SKM-1 treated with dmso at 0.1 percent for 144 hours (cell line): ENCODE measurements at regions not wholly inside any gene's neighbourhood (a gene's known extent, or its start where the extent isn't known, plus 50 kb on each side); places are given as distances from the start of the nearest gene placed in this dataset.

Experiments
- DNase-seq: peaks from one replicate; lab custom pipeline; 2025; ENCODE audit not compliant: unreplicated experiment; lab: John Stamatoyannopoulos, UW

DNA sequence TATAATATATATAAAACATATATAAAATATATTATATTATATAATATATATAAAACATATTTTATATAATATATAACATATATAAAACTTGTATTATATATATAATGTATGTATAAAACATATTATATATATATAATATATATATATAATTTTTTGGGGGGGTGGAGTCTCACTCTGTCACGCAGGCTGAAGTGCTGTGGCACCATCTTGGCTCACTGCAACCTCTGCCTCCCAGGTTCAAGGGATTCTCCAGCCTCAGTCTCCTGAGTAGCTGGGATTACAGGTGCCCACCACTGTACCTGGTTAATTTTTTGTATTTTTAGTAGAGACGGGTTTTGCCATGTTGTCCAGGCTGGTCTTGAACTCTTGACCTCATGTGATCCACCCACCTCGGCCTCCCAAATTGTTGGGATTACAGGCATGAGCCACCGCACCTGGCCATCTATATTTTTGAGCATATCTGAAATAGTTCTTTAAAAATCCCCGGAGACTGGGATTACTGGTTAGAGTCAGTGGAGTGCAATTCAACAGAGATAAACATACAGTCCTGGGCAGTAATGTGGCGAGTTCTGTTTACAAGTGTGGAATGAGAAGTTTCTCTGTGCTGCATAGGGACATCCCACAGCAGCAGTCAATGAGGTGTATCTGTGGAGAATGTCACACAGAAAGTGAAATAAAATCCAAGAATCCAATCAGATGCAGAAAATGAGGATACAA, 208.4 kb downstream of the MYCN start:
- DNase-seq, result no peak

DNA sequence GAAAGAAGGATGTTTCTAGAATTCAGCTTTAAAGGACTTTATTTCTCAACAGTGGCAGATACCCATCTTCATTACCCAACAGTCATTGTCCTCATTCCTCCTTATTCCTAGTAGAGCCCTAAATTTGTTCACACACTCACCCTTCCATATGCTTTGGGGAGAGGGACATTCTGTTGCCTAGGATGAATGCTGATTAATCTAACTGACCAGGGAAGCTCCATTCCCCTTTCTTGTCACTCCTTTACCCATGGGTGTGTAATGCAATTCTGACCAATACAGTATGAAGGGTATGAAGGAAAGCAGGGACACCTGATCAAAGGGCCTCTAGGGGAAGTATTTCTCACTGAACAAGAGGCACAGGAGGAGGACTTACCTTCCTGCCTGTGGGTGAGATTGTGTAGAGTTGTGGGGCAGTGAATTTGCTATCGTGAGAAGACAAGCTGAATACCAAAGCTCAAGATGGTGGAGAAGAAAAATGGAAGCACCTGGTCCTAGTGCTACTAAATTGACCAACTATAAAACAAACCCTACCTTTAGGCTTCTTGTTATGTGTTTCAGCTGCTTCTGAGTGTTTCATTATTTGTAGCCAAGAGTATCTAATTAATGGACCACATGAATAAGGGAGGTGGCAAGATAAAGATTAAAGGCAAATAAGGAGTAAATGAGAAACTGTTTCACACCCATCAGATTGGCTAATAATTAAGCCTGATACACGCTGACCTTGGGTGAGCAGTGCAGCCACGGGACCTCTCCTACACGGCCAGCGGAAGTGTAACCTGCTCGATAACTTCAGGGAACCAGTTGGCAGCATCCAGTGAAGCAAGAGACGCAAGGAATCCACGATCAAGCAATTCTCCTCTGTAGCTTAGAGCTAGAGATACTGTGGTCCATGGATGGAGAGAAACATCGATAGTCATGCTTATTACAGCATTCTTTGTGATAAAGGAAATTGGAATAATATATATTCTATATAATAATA, 202.3 kb downstream of the MYCN start:
- peak; percentile 39 for DNase-seq

DNA sequence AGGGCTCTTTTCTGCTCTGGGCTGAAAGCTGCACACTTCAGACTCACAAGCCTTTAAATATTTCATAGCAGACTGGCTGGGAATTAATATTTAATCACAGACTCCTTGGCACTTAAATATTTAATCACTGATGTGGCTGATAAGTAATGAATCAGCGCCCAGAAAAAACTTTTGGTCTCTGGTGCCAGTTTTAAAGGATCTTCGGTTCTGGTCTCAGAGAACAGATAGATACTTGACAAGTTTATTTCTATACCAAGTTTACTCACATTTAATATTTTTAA, 201.2 kb downstream of the MYCN start:
- DNase-seq, result no peak

DNA sequence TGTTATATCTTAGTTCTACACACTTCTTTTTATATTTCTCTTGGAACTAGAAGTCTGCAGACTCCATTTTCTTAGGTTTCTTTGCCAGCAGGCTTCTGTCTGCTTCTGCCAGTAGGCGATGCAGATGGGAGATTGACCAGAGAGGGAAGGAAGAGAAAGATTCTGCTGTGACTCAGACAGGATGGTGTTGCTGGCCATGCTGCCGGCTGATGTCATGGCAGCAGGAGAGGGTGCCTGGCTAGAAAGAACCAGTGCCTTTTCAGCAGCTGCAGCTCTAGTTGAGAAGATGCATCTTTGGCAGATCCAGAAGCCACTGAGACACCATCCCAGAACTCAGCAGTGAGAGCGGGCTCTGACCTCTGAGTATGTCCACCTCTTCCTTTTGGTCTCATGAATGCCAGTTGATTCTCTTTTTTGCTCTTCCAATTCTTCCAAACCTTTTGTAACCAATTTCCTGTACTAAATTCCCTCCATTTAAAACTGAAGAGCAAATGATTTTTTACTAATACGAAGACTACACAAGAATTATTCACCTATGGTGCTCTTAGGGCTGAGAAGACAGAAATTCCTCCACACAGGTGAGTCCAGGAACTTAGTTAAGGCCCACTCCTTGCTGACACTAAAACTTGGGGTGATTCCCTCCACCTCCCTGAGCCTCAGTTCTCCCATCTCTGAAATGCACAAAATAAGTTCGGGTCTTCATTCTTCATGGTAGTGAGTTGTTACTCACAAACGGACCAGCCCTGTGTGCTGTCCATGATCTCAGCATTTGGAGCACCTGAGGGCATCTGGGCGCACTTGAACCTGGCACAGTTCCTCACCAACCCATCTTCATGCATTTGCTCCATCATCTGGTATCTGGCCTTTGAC, 200.7 kb downstream of the MYCN start:
- DNase-seq, result no peak

DNA sequence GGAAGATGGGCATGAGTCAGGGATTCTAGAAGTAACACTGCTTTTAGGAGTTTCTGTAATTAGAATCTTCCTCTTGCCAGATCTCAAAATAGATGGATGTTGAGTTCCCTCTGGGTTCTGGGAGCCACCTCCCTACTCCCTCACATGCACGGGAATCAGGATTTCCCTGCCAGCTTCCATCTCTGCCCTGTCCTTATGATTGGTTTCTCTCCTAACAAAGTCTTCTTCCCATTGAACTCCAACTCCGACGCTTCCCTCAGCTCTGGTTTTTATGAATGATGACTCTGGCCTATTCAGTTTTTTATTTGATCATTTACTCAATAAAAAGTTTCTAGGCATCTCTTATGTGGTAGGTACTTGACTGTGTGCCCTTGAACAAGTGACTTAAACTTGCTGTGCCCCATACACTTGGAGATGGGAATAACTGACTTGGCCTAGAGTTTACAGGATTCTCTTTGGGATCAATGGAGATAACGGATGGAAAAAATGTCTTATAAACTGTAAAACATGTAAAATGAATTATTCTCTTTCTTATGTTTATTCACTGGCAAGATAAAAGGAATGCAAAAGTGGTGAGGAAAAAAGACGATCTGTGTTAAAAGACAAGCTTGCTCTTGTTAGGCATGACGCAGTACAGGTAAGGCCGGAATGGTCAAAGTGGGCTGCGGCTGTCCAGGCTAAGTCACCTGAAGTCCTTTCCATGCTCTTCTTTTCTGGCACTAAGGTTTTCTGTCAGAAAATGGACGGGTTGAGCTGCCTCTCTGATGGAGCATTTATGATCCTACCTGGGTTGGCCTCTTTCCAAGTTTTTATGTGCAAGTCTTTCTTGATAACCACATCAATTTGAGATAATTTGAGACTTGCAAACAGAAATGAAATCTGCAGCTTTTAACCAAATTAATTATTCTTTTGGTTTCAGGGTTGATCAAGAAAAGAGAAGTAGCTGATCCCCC, 199.6 kb downstream of the MYCN start:
- no peak for DNase-seq

DNA sequence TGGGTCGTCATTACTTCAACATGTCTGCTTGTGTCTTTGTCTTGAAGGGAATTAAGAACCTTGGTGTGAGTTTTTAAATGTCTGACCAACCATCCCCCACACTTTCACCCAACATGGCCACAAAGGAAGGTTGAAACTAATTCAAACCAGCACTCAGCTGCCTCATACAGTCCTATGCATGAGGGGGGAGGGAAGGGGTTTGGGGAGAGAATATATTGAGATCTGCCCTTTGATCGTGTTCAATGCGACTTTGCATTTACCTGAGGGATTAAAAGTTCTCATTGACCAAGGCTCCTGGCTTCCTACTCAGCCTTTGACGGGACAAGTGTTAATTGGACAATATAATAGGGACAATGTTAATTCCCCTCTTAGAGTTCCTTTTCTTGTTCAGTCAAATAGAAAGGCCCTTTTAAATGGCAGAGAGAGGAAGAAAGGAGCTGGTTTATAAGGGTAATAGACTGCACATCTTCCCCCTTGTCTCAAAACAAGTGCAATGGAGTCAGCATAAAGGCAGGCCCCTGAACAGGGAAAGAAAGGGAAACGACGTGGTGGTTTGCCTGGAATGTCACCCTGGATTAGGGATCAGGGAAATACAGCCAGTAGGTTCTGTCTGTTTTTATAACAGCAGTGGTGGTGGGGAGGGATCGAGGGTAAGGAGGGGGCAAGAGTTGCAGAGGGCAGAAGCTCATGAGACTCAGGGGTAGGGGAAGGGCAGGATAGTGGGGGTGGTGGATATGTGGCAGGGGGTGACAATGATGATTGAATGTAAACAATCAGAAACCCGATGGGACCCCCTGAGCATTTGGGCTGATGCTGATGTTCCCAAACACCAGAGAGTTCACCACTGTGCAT, 198.7 kb downstream of the MYCN start:
- DNase-seq, result no peak

DNA sequence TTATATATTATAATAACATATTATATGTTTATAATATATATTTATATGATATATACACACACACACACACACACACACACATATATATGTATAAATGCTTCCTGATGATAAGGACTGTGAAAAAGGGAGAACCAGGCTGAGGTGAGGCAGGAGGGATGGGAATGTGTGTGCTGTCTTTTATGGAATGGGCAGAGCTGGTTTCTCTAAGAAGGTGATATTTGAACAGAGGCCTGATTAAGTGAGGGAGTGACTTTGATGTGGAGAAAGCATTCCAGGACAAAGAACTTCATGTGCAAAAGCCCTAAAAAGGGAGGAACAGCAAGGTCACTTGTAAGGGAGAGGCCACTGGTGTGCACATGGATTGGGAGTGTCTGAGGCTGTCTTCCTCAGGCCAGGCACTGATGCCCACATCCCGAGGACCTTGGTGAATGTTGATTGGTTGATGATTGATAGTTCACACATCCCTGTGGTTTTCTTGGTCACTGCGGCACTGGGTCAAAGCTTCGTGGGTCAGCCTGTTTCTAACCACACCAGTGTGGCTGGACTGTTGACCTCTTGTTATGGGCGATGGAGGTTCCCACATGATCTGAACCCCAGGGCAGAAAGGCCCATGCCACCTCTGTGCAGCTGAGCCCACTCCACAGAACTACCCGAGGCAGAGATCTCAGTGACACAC, 196.9 kb downstream of the MYCN start:
- no peak for DNase-seq

DNA sequence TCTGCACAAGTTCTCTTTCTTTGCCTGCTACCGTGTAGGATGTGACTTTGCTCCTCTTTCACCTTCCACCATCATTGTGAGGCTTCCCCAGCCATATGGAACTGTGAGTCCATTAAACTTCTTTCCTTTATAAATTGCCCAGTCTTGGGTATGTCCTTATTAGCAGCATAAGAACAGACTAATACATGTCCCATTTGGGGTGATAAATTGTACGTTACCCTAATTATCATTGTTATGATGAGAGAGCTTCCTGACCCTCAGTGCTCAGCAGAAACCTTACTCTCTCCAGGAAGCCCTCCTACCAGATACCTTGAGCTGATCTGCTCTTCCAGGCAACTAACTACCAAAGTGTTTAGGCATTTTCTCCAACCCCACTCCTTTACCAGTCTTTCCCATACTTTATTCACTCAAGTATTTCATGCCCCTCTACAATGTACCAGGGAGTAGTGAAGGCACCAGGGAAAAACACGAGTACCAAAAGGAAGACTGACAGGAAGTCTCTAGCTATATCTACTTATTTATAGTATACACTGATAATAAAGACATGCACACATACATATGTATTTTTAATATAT, 196.2 kb downstream of the MYCN start:
- no peak for DNase-seq

DNA sequence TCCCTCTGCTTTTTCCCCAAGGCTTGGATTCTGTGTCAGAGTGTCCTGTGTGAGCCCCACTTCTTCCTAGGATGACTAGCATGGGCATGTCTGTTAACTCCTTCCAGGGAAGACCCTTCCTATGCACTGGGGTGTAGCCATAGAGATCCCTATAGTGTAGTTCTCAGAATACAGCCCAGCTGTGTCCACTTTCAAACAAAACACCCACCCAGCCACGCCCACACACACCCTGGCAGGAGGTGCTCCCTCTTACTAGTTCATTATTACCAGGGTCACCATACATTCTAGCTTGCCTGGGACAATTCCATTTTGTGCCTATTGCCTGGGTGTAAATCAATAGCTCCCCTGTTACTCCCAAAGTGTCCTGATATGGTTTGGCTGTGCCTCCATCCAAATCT, 195.6 kb downstream of the MYCN start:
- no peak for DNase-seq

DNA sequence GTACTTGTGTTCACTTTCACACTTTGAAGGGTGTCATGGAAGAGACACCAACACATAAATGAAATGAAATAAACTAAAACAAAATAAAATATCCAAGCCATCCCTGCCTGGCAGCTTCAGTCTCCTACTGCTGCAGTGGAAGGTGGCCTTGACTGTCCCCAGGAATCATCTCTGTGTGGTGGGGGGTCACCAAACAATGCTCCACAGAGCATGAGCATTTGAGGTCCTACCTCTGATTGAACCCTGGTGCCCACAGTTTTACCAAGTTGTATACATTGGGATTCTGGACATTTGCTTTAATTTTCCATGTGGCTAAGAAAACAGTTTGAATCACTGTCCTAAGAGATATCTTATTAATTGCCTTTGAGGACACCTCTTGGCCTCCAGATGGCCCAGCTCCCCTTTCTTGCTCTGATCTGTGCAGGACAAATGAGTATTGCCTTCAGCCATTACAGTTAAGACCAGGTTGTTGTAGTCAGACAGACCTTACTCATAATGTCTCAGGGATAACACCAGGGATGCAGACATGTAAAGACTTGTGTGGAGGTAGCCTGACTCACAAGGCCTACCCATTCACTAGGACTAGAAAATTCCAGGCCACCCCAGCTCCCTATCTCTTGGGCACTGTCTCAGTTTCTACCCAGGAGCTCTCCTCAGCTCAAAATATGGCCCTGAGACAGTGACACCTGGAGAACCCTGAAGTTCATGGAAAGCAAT, 195.0 kb downstream of the MYCN start:
- DNase-seq, result no peak

DNA sequence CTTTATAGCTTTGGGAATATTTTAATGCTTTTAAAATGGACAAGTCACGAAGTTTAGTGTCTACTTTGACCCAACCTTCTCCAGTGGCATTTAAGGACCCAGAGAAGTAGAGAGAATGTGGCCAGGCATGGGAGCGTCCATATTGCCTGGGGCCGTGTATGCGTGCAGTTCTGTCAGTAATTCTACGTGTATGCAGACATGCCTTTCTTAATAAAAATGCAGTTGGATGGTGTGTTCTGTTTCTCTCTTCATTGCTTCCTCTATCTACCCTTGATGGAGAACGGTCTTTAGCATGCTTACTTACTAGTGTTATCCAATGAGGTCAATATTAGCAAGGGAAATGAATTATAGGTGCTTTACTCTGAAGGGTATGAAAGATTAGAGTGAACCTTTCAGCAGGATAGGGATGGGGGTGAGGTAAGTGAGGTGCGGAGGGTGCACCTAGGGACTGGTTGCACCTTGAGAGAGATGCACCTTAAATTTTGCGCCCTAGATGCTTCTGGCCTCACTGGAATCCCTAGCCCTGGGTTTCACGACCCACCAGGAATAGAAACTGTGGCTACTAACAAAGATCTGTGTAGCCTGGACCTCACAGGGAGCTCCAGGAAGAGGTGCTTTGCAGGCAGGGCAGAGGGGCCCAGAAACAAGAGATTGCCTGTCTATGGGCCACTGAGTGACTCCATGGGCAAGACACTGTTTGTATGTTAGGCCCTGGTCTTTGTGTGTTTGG, 194.3 kb downstream of the MYCN start:
- DNase-seq, result no peak

DNA sequence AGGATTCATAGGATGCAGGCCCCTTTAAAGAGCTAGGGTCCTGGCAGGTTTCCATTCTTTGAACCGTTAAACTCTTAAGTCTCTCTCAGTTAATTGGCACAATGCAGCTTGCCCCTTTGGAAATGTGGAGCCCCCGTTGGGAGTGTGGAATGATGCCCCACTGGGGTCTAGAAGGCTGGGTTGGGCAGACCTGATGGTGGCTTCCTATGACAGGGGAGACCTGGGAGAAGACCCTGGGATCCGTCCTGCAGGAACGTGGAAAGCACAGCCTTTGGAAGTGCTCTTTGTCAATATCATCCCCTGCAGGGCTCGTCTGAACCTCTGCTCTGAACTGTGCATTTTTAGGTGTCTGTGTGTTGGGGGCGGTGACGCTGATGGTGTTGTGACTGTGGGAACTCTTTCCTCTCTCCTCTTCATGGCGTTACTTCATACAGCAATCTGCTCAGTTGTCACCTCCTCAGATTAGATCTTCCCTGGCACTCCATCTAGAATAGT, 190.6 kb downstream of the MYCN start:
- no peak for DNase-seq

DNA sequence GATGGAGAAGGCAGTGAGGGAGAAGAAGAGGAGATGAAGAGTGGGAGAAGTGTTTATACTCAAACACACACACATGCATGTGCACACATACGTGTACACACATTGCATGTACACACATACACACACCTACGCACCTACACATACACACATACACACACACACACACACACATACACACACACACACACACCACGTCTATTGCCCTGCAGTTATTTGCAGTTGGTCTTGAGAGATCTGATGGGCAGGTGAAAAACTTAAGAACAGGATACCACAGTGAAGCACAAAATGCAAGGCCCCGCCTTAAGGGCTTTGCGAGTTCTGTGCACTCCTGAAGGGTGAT, 190.2 kb downstream of the MYCN start:
- DNase-seq, result no peak

DNA sequence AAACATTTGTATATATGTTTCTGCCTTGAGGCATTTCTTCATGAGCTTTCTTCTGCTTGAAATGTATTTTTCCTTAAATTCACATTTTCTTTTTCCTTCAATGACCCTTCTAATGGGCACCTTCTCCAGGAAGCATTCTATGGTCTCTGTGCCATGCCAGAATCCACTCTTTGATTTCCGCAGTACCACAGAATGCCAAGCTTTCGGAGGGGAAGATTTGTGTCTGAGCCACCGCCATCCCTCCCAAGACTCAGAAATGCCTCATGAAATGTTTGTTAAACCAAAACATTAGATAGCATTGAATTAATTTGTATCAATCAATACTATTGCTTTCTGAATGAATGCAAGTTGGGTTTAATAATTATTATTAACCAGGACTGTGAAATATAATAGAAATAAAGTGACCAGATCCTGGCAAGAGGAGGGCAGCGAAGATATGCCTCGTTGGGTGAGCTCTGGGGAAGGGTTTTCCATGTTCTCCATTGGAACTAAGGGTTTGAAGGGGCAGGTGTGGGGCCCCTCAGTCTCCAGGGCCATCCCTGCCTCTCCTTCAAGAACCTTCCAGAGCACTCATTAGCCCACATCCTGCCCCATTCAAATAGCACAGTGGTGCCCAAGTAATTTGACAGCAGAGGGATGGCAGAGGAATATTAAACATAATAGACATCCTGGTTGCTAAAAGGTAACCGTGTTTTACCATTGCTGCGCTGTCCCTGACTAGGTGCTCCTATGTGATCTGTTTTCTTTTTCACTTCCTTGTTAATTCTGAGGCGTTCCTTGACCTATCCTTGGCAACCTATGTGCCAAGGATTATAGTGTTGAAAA, 189.6 kb downstream of the MYCN start:
- DNase-seq, result no peak

DNA sequence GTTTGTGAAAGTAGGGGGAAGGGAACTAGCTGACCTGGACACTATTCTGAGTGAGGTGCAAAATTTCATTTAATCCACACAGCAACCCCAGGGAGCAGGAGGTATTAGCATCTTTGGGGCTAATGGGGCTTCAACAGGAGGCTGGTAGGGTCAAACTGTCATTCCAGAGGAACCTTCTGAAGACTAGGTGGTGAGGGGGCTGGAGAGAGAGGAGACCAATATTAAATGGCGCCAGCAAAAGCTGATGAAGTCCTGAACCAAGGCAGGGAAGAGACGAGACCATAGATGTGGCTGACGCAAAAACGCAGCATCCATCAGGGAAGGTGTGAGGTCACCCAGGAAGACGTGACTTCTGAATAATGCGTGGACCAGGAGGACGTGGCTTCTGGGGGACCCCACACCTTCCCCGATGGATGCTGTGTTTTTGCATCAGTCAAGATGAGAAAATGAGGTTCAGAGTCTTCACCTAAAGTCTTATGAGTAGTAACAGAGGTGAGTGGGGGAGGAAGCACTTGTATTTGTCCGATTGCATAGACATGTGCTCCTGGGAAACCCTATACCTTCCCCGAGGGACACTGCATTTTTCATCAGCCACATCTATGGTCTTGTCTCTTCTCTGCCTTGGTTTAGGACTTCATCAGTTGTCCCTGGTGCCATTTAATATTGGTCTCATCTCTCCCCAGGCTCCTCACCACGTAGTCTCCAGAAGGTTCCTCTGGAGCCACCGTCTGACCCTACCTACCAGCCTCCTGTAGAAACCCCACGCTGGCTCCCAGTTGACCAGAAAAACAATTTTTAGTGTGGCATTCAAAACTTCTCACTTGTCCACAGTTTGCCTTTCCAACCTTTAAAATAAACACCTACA, 188.6 kb downstream of the MYCN start:
- no peak for DNase-seq
